Endothelial cell of umbilical vein (primary cell): ENCODE measurements at regions not wholly inside any gene's neighbourhood (a gene's known extent, or its start where the extent isn't known, plus 50 kb on each side); places are given as distances from the start of the nearest gene placed in this dataset.

Experiments
- BruUV-seq: library from RNA; stranded (reverse); fragments of 400-500 nt; replicated peaks from 2 replicates; lab custom pipeline; 2021; lab: Mats Ljungman, UMichigan
- CTCF ChIA-PET: fragments of 300-600, 350-600 bp; sonication (Branson Sonifier 250); formaldehyde crosslinking; loops from one replicate; lab custom pipeline; 2021; ENCODE audit warnings: antibody characterized with exemption, inconsistent platforms; lab: Charles Lee
- POLR2A ChIA-PET: fragments of 300-600, 350-600 bp; sonication (Branson Sonifier 250); formaldehyde crosslinking; loops from one replicate; lab custom pipeline; 2021; ENCODE audit warnings: antibody characterized with exemption, inconsistent platforms; lab: Charles Lee
- DNase-seq: peaks from one replicate; pipeline ENCODE4 v3.0.0-alpha.2; 2011; ENCODE audit warnings: low read depth, low spot score
- FAIRE-seq: peaks from 2 replicates; lab custom pipeline; 2011; peaks lifted over from hg19 to GRCh38; lab: Jason Lieb, UNC
- H2AFZ ChIP-seq: 2 replicates; pipeline ENCODE4 v1.6.0; 2012; ENCODE audit warnings: low read depth, low read length, control low read depth, inconsistent platforms
- H3K27ac ChIP-seq: 2 replicates; pipeline ENCODE4 v1.5.1; 2011; ENCODE audit warnings: low read depth, mild to moderate bottlenecking, control low read depth, low read length, moderate library complexity; ENCODE audit not compliant: insufficient read depth
- H3K27me3 ChIP-seq, 2 experiments: 2 replicates each; pipeline versions ENCODE4 v1.6.0 to v1.6.1; 2011; ENCODE audit warnings: low read length in 2 of 2, mixed read lengths in 1 of 2; ENCODE audit not compliant: control insufficient read depth in 2 of 2, insufficient read depth in 2 of 2
- H3K36me3 ChIP-seq, 2 experiments: 2 replicates in 1 of 2; 3 replicates in 1 of 2; pipeline ENCODE4 v1.5.1; 2011; ENCODE audit warnings: low read length in 2 of 2, mild to moderate bottlenecking in 1 of 2, moderate library complexity in 1 of 2; ENCODE audit not compliant: control insufficient read depth in 2 of 2, insufficient read depth in 2 of 2; ENCODE audit errors: extremely low read depth in 1 of 2
- H3K4me1 ChIP-seq: 3 replicates; pipeline ENCODE4 v1.5.1; 2011; ENCODE audit warnings: mild to moderate bottlenecking, low read length; ENCODE audit not compliant: control insufficient read depth, insufficient read depth; ENCODE audit errors: extremely low read depth
- H3K4me2 ChIP-seq: 2 replicates; pipeline ENCODE4 v1.6.1; 2011; ENCODE audit warnings: low read length, control low read depth, mixed read lengths; ENCODE audit not compliant: insufficient read depth
- H3K4me3 ChIP-seq, 3 experiments: fragments of 200-600 bp in 1 of 3; sonication (generic), shearing (Covaris generic) in 1 of 3; replicated peaks in 1 of 3; 2 replicates each; pipeline ENCODE4 v1.5.1; 2011 to 2016; ENCODE audit warnings: control low read depth in 3 of 3, low read length in 3 of 3, mild to moderate bottlenecking in 2 of 3, inconsistent platforms in 1 of 3, low read depth in 1 of 3, moderate library complexity in 1 of 3; ENCODE audit not compliant: insufficient read depth in 1 of 3
- H3K79me2 ChIP-seq: 2 replicates; pipeline ENCODE4 v1.6.0; 2012; ENCODE audit warnings: low read length, inconsistent platforms; ENCODE audit not compliant: control insufficient read depth, insufficient read depth
- H3K9ac ChIP-seq: replicated peaks from 2 replicates; pipeline ENCODE3; 2011; ENCODE audit warnings: low read length, control low read depth; ENCODE audit not compliant: insufficient read depth; ENCODE audit errors: extremely low read depth
- H3K9me1 ChIP-seq: replicated peaks from 3 replicates; pipeline ENCODE4 v1.6.0; 2011; ENCODE audit warnings: mild to moderate bottlenecking, low read length; ENCODE audit not compliant: control insufficient read depth, insufficient read depth; ENCODE audit errors: extremely low read depth
- H3K9me3 ChIP-seq: replicated peaks from 2 replicates; pipeline ENCODE4 v1.5.1; 2012; ENCODE audit warnings: low read length, inconsistent platforms; ENCODE audit not compliant: control insufficient read depth, insufficient read depth
- H4K20me1 ChIP-seq: replicated peaks from 2 replicates; pipeline ENCODE3; 2011; ENCODE audit warnings: mild to moderate bottlenecking, low read length; ENCODE audit not compliant: control insufficient read depth, insufficient read depth; ENCODE audit errors: extremely low read depth
- EZH2 ChIP-seq: IDR thresholded peaks from 2 replicates; pipeline ENCODE4 v1.6.1; 2012; ENCODE audit warnings: borderline replicate concordance, low read depth, mild to moderate bottlenecking, moderate library complexity, low read length, inconsistent platforms; ENCODE audit not compliant: severe bottlenecking
- FOS ChIP-seq: IDR thresholded peaks from 2 replicates; pipeline ENCODE4 v1.6.1; 2011; ENCODE audit warnings: mild to moderate bottlenecking, low read length, moderate library complexity, borderline replicate concordance; ENCODE audit not compliant: insufficient read depth
- GATA2 ChIP-seq: IDR thresholded peaks from 2 replicates; pipeline ENCODE4 v1.7.0; 2011; ENCODE audit warnings: low read depth, mild to moderate bottlenecking, moderate library complexity, mixed read lengths, low read length; ENCODE audit not compliant: insufficient read length, insufficient read depth
- JUN ChIP-seq: IDR thresholded peaks from 2 replicates; pipeline ENCODE4 v1.6.1; 2011; ENCODE audit warnings: borderline replicate concordance, low read depth; ENCODE audit not compliant: insufficient read length, insufficient read depth
- MYC ChIP-seq: IDR thresholded peaks from one replicate; pipeline ENCODE4 v1.6.1; 2011; ENCODE audit warnings: mild to moderate bottlenecking, low read depth, low read length
- POLR2A ChIP-seq: IDR thresholded peaks from 2 replicates; pipeline ENCODE4 v1.6.1; 2012; ENCODE audit warnings: low read depth, mild to moderate bottlenecking, control low read depth, low read length
- POLR2AphosphoS5 ChIP-seq: IDR thresholded peaks from 2 replicates; pipeline ENCODE4 v1.6.1; 2012; ENCODE audit warnings: low read depth, mild to moderate bottlenecking, control low read depth, low read length, moderate library complexity; ENCODE audit not compliant: insufficient read depth
- dilution Hi-C: fragments of 300-500 bp; cut with MboI; formaldehyde crosslinking; loops from one replicate; pipeline ENCODE4 v1.15.0; 2019; ENCODE audit warnings: low sequenced_read_pairs; ENCODE audit not compliant: extremely low pct_ligation_motif_present
- intact Hi-C: fragments of 100-400 bp; cut with micrococcal nuclease; formaldehyde crosslinking; loops from one replicate; pipeline ENCODE4 v1.10.0; 2022
- TF ChIP-seq, protein P1 (sequence below), 2 donors: IDR thresholded peaks; 1 replicate in 1 of 2; 2 replicates in 1 of 2; pipeline ENCODE4 v1.5.1; 2011; ENCODE audit warnings: low read length in 2 of 2, mild to moderate bottlenecking in 2 of 2, moderate library complexity in 2 of 2, control low read depth in 1 of 2, inconsistent platforms in 1 of 2, low read depth in 1 of 2; ENCODE audit not compliant: insufficient read depth in 1 of 2; ENCODE audit errors: extremely low read depth in 1 of 2
- TF ChIP-seq, protein P2 (sequence below): IDR thresholded peaks from 2 replicates; pipeline ENCODE4 v1.6.1; 2011; ENCODE audit not compliant: insufficient read depth, insufficient read length

DNA sequence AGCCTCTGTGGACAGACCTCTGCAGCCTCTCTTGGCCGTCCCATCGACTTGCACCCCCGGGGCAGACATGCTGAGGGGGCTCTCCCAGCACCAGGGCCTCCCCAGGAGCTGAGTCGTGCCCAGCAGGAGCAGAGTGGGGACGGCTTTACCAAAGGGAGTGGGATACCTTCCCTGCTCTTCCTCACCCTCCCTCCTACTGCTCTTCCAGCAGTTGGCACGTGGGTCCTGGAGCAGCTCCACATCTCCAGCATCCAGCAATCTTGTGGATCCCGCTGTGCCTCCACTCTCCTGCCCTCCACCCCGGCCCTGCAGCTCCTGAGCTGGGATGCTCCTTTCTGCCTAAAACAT, 854.0 kb downstream of the BRD1 start:
- H4K20me1 ChIP-seq, result no peaks in the 10 kb centered on the region
- no TSS peak for BruUV-seq
- no peaks in the 10 kb centered on the region for H3K4me1 ChIP-seq
- no peak overlapping the region for H3K9ac ChIP-seq
- H2AFZ ChIP-seq, result no peak overlapping the region
- H3K27me3 ChIP-seq, result no peaks in the 10 kb centered on the region
- H3K4me2 ChIP-seq, result no peak overlapping the region
- no peaks in the 10 kb centered on the region for H3K79me2 ChIP-seq
- FAIRE-seq (no peak), DNase-seq (no peak)
- TF ChIP-seq GATA2 (no peak), JUN (no peak), EZH2 (no peak), POLR2AphosphoS5 (no peak), POLR2A (no peak), FOS (no peak), MYC (no peak)
- TF ChIP-seq, protein P1, sequence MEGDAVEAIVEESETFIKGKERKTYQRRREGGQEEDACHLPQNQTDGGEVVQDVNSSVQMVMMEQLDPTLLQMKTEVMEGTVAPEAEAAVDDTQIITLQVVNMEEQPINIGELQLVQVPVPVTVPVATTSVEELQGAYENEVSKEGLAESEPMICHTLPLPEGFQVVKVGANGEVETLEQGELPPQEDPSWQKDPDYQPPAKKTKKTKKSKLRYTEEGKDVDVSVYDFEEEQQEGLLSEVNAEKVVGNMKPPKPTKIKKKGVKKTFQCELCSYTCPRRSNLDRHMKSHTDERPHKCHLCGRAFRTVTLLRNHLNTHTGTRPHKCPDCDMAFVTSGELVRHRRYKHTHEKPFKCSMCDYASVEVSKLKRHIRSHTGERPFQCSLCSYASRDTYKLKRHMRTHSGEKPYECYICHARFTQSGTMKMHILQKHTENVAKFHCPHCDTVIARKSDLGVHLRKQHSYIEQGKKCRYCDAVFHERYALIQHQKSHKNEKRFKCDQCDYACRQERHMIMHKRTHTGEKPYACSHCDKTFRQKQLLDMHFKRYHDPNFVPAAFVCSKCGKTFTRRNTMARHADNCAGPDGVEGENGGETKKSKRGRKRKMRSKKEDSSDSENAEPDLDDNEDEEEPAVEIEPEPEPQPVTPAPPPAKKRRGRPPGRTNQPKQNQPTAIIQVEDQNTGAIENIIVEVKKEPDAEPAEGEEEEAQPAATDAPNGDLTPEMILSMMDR (IDR thresholded peaks at IDR 0.05; ENCODE audit: extremely low read depth in 1 of 2, insufficient read depth in 1 of 2, low read depth in 1 of 2, low read length in 2 of 2), result no peak
- TF ChIP-seq, protein P2, sequence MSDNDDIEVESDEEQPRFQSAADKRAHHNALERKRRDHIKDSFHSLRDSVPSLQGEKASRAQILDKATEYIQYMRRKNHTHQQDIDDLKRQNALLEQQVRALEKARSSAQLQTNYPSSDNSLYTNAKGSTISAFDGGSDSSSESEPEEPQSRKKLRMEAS, result no peak
- dilution Hi-C loops, result no loop called here
- ChIA-PET POLR2A (no interaction called here), CTCF (no interaction called here)
- H3K36me3 ChIP-seq, result no peaks in the 10 kb centered on the region
- no peaks in the 10 kb centered on the region for H3K9me1 ChIP-seq
- peaks cover 9% of the 10 kb centered on the region for H3K9me3 ChIP-seq
- H3K4me3 ChIP-seq, result no peak overlapping the region
- intact Hi-C loops, result no loop called here
- no peak overlapping the region for H3K27ac ChIP-seq
